Spleen (tissue), 7 donors: ENCODE measurements at regions not wholly inside any gene's neighbourhood (a gene's known extent, or its start where the extent isn't known, plus 50 kb on each side); places are given as distances from the start of the nearest gene placed in this dataset.

Experiments used
- CTCF ChIP-seq, 11 experiments: fragments of 200-600 bp in 7 of 11; fragments of 450-650 bp in 4 of 11; sonication (generic) in 4 of 11; IDR thresholded peaks in 8 of 11; conservative IDR thresholded peaks in 3 of 11; 1 replicate in 7 of 11; 2 replicates in 4 of 11; pipeline versions ENCODE4 v1.4.0 to v1.8.0; 2016 to 2021; ENCODE audit warnings: antibody characterized with exemption in 11 of 11, inconsistent platforms in 4 of 11, mild to moderate bottlenecking in 1 of 11
- POLR2A ChIP-seq, 3 donors: fragments of 450-650 bp; IDR thresholded peaks; one replicate each; pipeline ENCODE4 v1.5.1; 2017; ENCODE audit warnings: antibody characterized with exemption in 3 of 3, mild to moderate bottlenecking in 1 of 3
- donor health status: DM: no; HTN: no; CAD: no; lungs with moderate emphysema.
- donor health status: DM: no; HTN: no; CAD: no.
- donor health status: DM: no; HTN: no; CAD: no.

- TF ChIP-seq CTCF (IDR thresholded peaks at IDR 0.05 in 8 of 11, conservative IDR thresholded peaks at IDR 0.05 in 3 of 11) (no peak), POLR2A (IDR thresholded peaks at IDR 0.05) (no peak)
Measured at GRCh38 chr9:10999646-11000045, 386.8 kb upstream of the PTPRD start.
